B cell (primary cell): ENCODE measurements at regions not wholly inside any gene's neighbourhood (a gene's known extent, or its start where the extent isn't known, plus 50 kb on each side); places are given as distances from the start of the nearest gene placed in this dataset.

Experiments
- ATAC-seq: fragments of 200-7000 bp; cut with Tn5 transposase; one replicate; pipeline ENCODE4 v1.10.0; 2021; ENCODE audit warnings: low read depth, mild to moderate bottlenecking, moderate number of reproducible peaks, moderate library complexity
- CTCF ChIA-PET: fragments of 350-600 bp; sonication (Branson Sonifier 250); formaldehyde crosslinking; loops from one replicate; lab custom pipeline; 2021; ENCODE audit warnings: antibody characterized with exemption, inconsistent platforms; lab: Charles Lee
- POLR2A ChIA-PET: fragments of 350-600 bp; sonication (Branson Sonifier 250); formaldehyde crosslinking; loops from one replicate; lab custom pipeline; 2021; ENCODE audit warnings: antibody characterized with exemption; lab: Charles Lee
- DNase-seq: peaks from one replicate; pipeline ENCODE4 v3.0.0; 2013
- H2AFZ ChIP-seq: 2 replicates; pipeline ENCODE4 v1.6.1; 2012; ENCODE audit warnings: mild to moderate bottlenecking, low read depth, low read length; ENCODE audit not compliant: insufficient read depth, poor library complexity, severe bottlenecking
- H3K27ac ChIP-seq, 2 donors: 1 replicate in 1 of 2; 2 replicates in 1 of 2; pipeline ENCODE4 v1.5.1; 2012 to 2013; ENCODE audit warnings: low read length in 2 of 2, mild to moderate bottlenecking in 2 of 2, moderate library complexity in 1 of 2
- H3K27me3 ChIP-seq, 4 experiments: fragments of 200-600 bp in 1 of 4; sonication (generic) in 1 of 4; replicated peaks in 1 of 4; 1 replicate in 2 of 4; 2 replicates in 2 of 4; pipeline versions ENCODE4 v1.6.1 to v1.7.0; 2013 to 2016; ENCODE audit warnings: low read length in 3 of 4, mild to moderate bottlenecking in 2 of 4, mixed read lengths in 1 of 4, moderate library complexity in 1 of 4; ENCODE audit not compliant: insufficient read depth in 4 of 4, control insufficient read depth in 3 of 4; ENCODE audit errors: control extremely low read depth in 1 of 4
- H3K36me3 ChIP-seq, 2 experiments: replicated peaks in 1 of 2; 1 replicate in 1 of 2; 2 replicates in 1 of 2; pipeline versions ENCODE4 v1.6.1 to v1.7.1; 2013; ENCODE audit warnings: low read length in 1 of 2; ENCODE audit not compliant: insufficient read depth in 2 of 2, control insufficient read depth in 1 of 2; ENCODE audit errors: control extremely low read depth in 1 of 2, extremely low read depth in 1 of 2
- H3K4me1 ChIP-seq, 2 donors: fragments of 200-600 bp in 1 of 2; sonication (generic) in 1 of 2; 1 replicate in 1 of 2; 2 replicates in 1 of 2; pipeline versions ENCODE4 v1.5.1 to v1.6.1; 2013 to 2017; ENCODE audit warnings: low read length in 2 of 2; ENCODE audit not compliant: control insufficient read depth in 2 of 2, insufficient read depth in 2 of 2
- H3K4me2 ChIP-seq: replicated peaks from 2 replicates; pipeline ENCODE3; 2012; ENCODE audit warnings: mild to moderate bottlenecking, low read depth, low read length; ENCODE audit not compliant: poor library complexity, severe bottlenecking
- H3K4me3 ChIP-seq, 5 experiments: fragments of 200-600 bp in 1 of 5; sonication (generic) in 1 of 5; 1 replicate in 3 of 5; 2 replicates in 2 of 5; pipeline versions ENCODE4 v1.5.1 to v1.7.0; 2011 to 2016; ENCODE audit warnings: low read length in 4 of 5, mild to moderate bottlenecking in 4 of 5, low read depth in 2 of 5, control low read depth in 1 of 5, moderate library complexity in 1 of 5; ENCODE audit not compliant: insufficient read depth in 1 of 5; ENCODE audit errors: control extremely low read depth in 1 of 5, extremely low read depth in 1 of 5
- H3K79me2 ChIP-seq: fragments of 200-600 bp; sonication (generic); one replicate; pipeline ENCODE4 v1.6.0; 2016; ENCODE audit warnings: low read length; ENCODE audit not compliant: control insufficient read depth, insufficient read depth
- H3K9ac ChIP-seq: fragments of 200-600 bp; sonication (generic); 2 replicates; pipeline ENCODE4 v1.6.1; 2017; ENCODE audit warnings: mild to moderate bottlenecking, low read length, moderate library complexity
- H3K9me3 ChIP-seq, 3 donors: one replicate each; pipeline versions ENCODE4 v1.6.1 to v1.7.1; 2013; ENCODE audit warnings: low read length in 2 of 3; ENCODE audit not compliant: control insufficient read depth in 2 of 3, insufficient read depth in 1 of 3; ENCODE audit errors: control extremely low read depth in 1 of 3
- H4K20me1 ChIP-seq: 2 replicates; pipeline ENCODE4 v1.6.0; 2012; ENCODE audit warnings: mild to moderate bottlenecking, low read length; ENCODE audit not compliant: insufficient read depth, control insufficient read depth, poor library complexity, severe bottlenecking
- H3K27ac Mint-ChIP-seq: one replicate; pipeline ENCODE4 v1.8.0; 2021; ENCODE audit warnings: mixed read lengths
- H3K27me3 Mint-ChIP-seq: one replicate; pipeline ENCODE4 v1.8.0; 2021; ENCODE audit warnings: mixed read lengths
- H3K4me1 Mint-ChIP-seq: one replicate; pipeline ENCODE4 v1.8.0; 2021; ENCODE audit warnings: mixed read lengths
- H3K4me3 Mint-ChIP-seq: one replicate; pipeline ENCODE4 v1.8.0; 2021; ENCODE audit warnings: mixed read lengths
- H3K9me3 Mint-ChIP-seq: one replicate; pipeline ENCODE4 v1.8.0; 2022; ENCODE audit warnings: mixed read lengths; ENCODE audit not compliant: insufficient read depth
- CTCF ChIP-seq: fragments of 200-600 bp; IDR thresholded peaks from one replicate; pipeline ENCODE4 v1.8.0; 2022; ENCODE audit warnings: antibody characterized with exemption, mild to moderate bottlenecking
- EZH2 ChIP-seq: IDR thresholded peaks from 2 replicates; pipeline ENCODE4 v1.6.1; 2012; ENCODE audit warnings: borderline replicate concordance, low read depth, mild to moderate bottlenecking, moderate library complexity, low read length; ENCODE audit not compliant: insufficient read depth, poor library complexity, severe bottlenecking
- WGBS: methylation state at CpG from one replicate; pipeline ENCODE4 v1.1.5; 2013; ENCODE audit warnings: missing lambda C conversion rate; ENCODE audit not compliant: insufficient coverage; 5-methylcytosine and 5-hydroxymethylcytosine counted together
- intact Hi-C: fragments of 100-400 bp; cut with micrococcal nuclease; formaldehyde crosslinking; loops from one replicate; pipeline ENCODE4 v1.10.0; 2022

DNA sequence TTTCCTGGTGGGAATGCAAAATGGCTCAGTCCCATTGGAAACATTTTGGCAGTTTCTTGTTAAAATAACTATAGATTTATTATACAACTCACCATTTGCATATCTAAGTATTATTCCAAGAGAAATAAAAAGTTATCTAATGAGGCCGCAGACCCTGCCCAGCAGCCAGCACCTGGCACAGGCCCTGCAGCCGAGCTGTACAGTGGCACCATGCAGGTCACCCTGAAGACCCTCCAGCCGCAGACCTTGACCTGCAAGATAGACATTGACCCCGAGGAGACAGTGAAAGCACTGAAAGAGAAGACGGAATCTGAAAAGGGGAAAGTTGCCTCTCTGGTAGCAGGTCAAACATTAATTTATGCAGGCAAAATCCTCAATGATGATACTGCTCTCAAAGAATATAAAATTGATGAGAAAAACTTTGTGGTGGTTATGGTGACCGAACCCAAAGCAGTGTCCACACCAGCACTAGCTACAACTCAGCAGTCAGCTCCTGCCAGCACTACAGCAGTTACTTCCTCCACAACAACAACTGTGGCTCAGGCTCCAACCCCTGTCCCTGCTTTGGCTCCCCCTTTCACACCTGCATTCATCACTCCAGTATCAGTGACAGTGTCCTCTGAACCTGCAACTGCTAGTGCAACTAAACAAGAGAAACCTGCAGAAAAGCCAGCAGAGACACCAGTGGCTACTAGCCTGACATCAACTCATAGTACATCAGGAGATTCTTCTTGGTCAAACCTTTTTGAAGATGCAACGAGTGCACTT lies 113.5 kb upstream of the SATB1 start:
- no peak overlapping the region for H3K4me2 ChIP-seq
- Mint-ChIP-seq H3K9me3 (no peaks in the 10 kb centered on the region), H3K4me1 (no peaks in the 10 kb centered on the region), H3K27me3 (no peaks in the 10 kb centered on the region), H3K4me3 (no peak overlapping the region), H3K27ac (no peak overlapping the region)
- TF ChIP-seq EZH2 (no peak), CTCF (no peak)
- H3K4me1 ChIP-seq: no peaks in the 10 kb centered on the region
- no peaks in the 10 kb centered on the region for H3K79me2 ChIP-seq
- no peak overlapping the region for H3K27ac ChIP-seq
- 93% methylated on average over 4 of the region's 7 CpGs for WGBS
- H3K4me3 ChIP-seq: no peak overlapping the region
- H3K27me3 ChIP-seq: no peaks in the 10 kb centered on the region
- ATAC-seq: no peak
- no peak overlapping the region for H2AFZ ChIP-seq
- intact Hi-C loops: no loop called here
- CTCF ChIA-PET: no interaction called here
- H3K36me3 ChIP-seq: no peaks in the 10 kb centered on the region
- POLR2A ChIA-PET: no interaction called here
- H3K9ac ChIP-seq: no peak overlapping the region
- DNase-seq: no peak
- no peaks in the 10 kb centered on the region for H3K9me3 ChIP-seq
- H4K20me1 ChIP-seq: no peaks in the 10 kb centered on the region

DNA sequence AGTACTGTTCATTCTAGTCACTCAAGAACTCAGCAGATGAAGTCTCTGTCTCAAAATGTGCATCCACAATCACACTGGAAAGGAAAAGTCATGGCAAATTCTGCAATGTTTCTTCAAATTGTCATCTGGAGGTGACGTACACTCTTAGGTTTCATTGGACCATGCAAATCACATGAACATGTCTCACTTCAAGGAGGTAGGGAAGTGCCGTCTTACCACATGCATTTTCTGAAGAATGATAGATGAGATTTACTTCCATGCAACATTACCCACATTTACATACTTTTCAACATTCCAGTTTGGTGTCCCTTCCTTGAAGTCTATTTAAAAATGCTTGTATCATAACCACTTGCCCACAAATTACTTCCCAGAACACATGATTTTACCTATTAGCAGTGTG lies 107.9 kb upstream of the SATB1 start:
- Histone ChIP-seq H4K20me1 (no peaks in the 10 kb centered on the region), H3K9ac (no peak overlapping the region), H3K27ac (no peak overlapping the region), H3K27me3 (no peaks in the 10 kb centered on the region), H3K4me3 (no peak overlapping the region), H3K79me2 (no peaks in the 10 kb centered on the region), H2AFZ (no peak overlapping the region), H3K9me3 (peaks cover 0 to 4% (median 0%) of the 10 kb centered on the region in 3 donors), H3K4me2 (peak overlapping the region; percentile 0), H3K4me1 (peaks cover 20 to 35% of the 10 kb centered on the region in 2 donors), H3K36me3 (no peaks in the 10 kb centered on the region)
- Mint-ChIP-seq H3K27me3 (no peaks in the 10 kb centered on the region), H3K27ac (no peak overlapping the region), H3K4me1 (peaks cover 38% of the 10 kb centered on the region), H3K9me3 (peaks cover 2% of the 10 kb centered on the region), H3K4me3 (no peak overlapping the region)
- no peak for ATAC-seq
- no CpG with 5 or more reads among the region's 2 CpGs for WGBS
- intact Hi-C loops: loop anchor here (5.0 kb wide), 1 partner anchor 36 kb away; no protein-coding TSS in a partner anchor
- ChIA-PET POLR2A (no interaction called here), CTCF (no interaction called here)
- no peak for DNase-seq
- TF ChIP-seq CTCF (no peak), EZH2 (no peak)
